HEK293 (cell line): ENCODE measurements at regions not wholly inside any gene's neighbourhood (a gene's known extent, or its start where the extent isn't known, plus 50 kb on each side); places are given as distances from the start of the nearest gene placed in this dataset.

ENCODE experiments used
- CTCF ChIA-PET: fragments of 350-600 bp; formaldehyde crosslinking; extraction: SDS; loops from one replicate; lab custom pipeline; 2021; ENCODE audit warnings: antibody characterized with exemption; lab: Yijun Ruan, JAX
- POLR2A ChIA-PET: fragments of 300-600 bp; formaldehyde crosslinking; extraction: SDS; loops from one replicate; lab custom pipeline; 2020; ENCODE audit warnings: antibody characterized with exemption, inconsistent platforms; lab: Yijun Ruan, JAX
- H3K27ac ChIP-seq: fragments of 200-500 bp; sonication (Bioruptor generic); 2 replicates; pipeline ENCODE4 v1.5.1; 2014; ENCODE audit warnings: low read depth, low read length, control low read depth, inconsistent platforms; ENCODE audit errors: extremely low read depth
- H3K36me3 ChIP-seq, 2 experiments: fragments of 200-500 bp in 1 of 2; sonication (Bioruptor generic) in 1 of 2; 1 replicate in 1 of 2; 2 replicates in 1 of 2; pipeline ENCODE4 v1.5.1; 2014 to 2017; ENCODE audit warnings: inconsistent platforms in 2 of 2, low read length in 2 of 2; ENCODE audit not compliant: control insufficient read depth in 2 of 2, insufficient read depth in 1 of 2
- H3K4me1 ChIP-seq: fragments of 200-500 bp; sonication (Bioruptor generic); 2 replicates; pipeline ENCODE4 v1.5.1; 2014; ENCODE audit warnings: mild to moderate bottlenecking, low read length, inconsistent platforms; ENCODE audit not compliant: control insufficient read depth, insufficient read depth
- H3K4me3 ChIP-seq: 2 replicates; pipeline ENCODE4 v1.5.1; 2011; ENCODE audit warnings: low read depth, mild to moderate bottlenecking, control low read depth, low read length, moderate library complexity
- H3K9me3 ChIP-seq: fragments of 200-500 bp; sonication (Bioruptor generic); 2 replicates; pipeline ENCODE4 v1.5.1; 2014; ENCODE audit warnings: low read depth, low read length, inconsistent platforms; ENCODE audit not compliant: control insufficient read depth, insufficient read depth
- AEBP2 ChIP-seq: fragments of 450-650 bp; formaldehyde crosslinking; IDR thresholded peaks from 2 replicates; pipeline ENCODE4 v1.5.1; 2016; ENCODE audit warnings: missing biosample characterization, missing genetic modification characterization, borderline replicate concordance
- GLI4 ChIP-seq: fragments of 450-650 bp; formaldehyde crosslinking; IDR thresholded peaks from 2 replicates; pipeline ENCODE4 v1.5.1; 2016; ENCODE audit warnings: missing biosample characterization, missing genetic modification characterization
- HOXA7 ChIP-seq: sonication (generic); formaldehyde crosslinking; IDR thresholded peaks from 2 replicates; pipeline ENCODE4 v1.8.1; 2022; ENCODE audit warnings: missing genetic modification reagents, borderline replicate concordance
- KLF8 ChIP-seq: fragments of 450-650 bp; formaldehyde crosslinking; IDR thresholded peaks from 2 replicates; pipeline ENCODE4 v1.5.1; 2016; ENCODE audit warnings: missing biosample characterization, missing genetic modification characterization
- KLF9 ChIP-seq: fragments of 450-650 bp; formaldehyde crosslinking; IDR thresholded peaks from 2 replicates; pipeline ENCODE4 v1.5.1; 2016; ENCODE audit warnings: missing biosample characterization, missing genetic modification characterization, low read depth
- OSR2 ChIP-seq: fragments of 450-650 bp; formaldehyde crosslinking; IDR thresholded peaks from 2 replicates; pipeline ENCODE4 v1.5.1; 2016; ENCODE audit warnings: missing biosample characterization, missing genetic modification characterization
- PRDM10 ChIP-seq: fragments of 450-650 bp; formaldehyde crosslinking; IDR thresholded peaks from 2 replicates; pipeline ENCODE4 v1.5.1; 2016; ENCODE audit warnings: missing biosample characterization, missing genetic modification characterization
- ZBTB10 ChIP-seq: fragments of 450-650 bp; formaldehyde crosslinking; IDR thresholded peaks from 2 replicates; pipeline ENCODE4 v1.5.1; 2016; ENCODE audit warnings: missing biosample characterization, missing genetic modification characterization
- ZFP41 ChIP-seq: fragments of 450-650 bp; formaldehyde crosslinking; IDR thresholded peaks from 2 replicates; pipeline ENCODE4 v1.5.1; 2016; ENCODE audit warnings: missing biosample characterization, missing genetic modification characterization, borderline replicate concordance
- ZNF133 ChIP-seq: fragments of 450-650 bp; formaldehyde crosslinking; IDR thresholded peaks from 2 replicates; pipeline ENCODE4 v1.5.1; 2016; ENCODE audit warnings: missing biosample characterization, missing genetic modification characterization
- ZNF148 ChIP-seq: fragments of 450-650 bp; formaldehyde crosslinking; IDR thresholded peaks from 2 replicates; pipeline ENCODE4 v1.5.0; 2017; ENCODE audit warnings: missing biosample characterization, missing genetic modification characterization, borderline replicate concordance
- ZNF174 ChIP-seq: fragments of 450-650 bp; formaldehyde crosslinking; IDR thresholded peaks from 2 replicates; pipeline ENCODE4 v1.5.0; 2017; ENCODE audit warnings: missing biosample characterization, mild to moderate bottlenecking, missing genetic modification characterization
- ZNF266 ChIP-seq: fragments of 450-650 bp; formaldehyde crosslinking; IDR thresholded peaks from 2 replicates; pipeline ENCODE4 v1.5.1; 2016; ENCODE audit warnings: missing biosample characterization, missing genetic modification characterization, low read depth
- ZNF350 ChIP-seq: fragments of 450-650 bp; formaldehyde crosslinking; IDR thresholded peaks from 2 replicates; pipeline ENCODE4 v1.5.0; 2017; ENCODE audit warnings: missing biosample characterization, mild to moderate bottlenecking, missing genetic modification characterization
- ZNF473 ChIP-seq: fragments of 450-650 bp; formaldehyde crosslinking; IDR thresholded peaks from 2 replicates; pipeline ENCODE4 v1.5.1; 2017; ENCODE audit warnings: missing biosample characterization, missing genetic modification characterization
- ZNF776 ChIP-seq: fragments of 450-650 bp; formaldehyde crosslinking; IDR thresholded peaks from 2 replicates; pipeline ENCODE4 v1.5.0; 2017; ENCODE audit warnings: missing biosample characterization, missing genetic modification characterization, borderline replicate concordance
- ZSCAN23 ChIP-seq: fragments of 450-650 bp; formaldehyde crosslinking; IDR thresholded peaks from 2 replicates; pipeline ENCODE4 v1.5.1; 2016; ENCODE audit warnings: missing biosample characterization, missing genetic modification characterization
- ZSCAN5A ChIP-seq: fragments of 450-650 bp; formaldehyde crosslinking; IDR thresholded peaks from 2 replicates; pipeline ENCODE4 v1.5.1; 2016; ENCODE audit warnings: missing biosample characterization, missing genetic modification characterization

- Histone ChIP-seq H3K4me3 (no peak overlapping the region), H3K27ac (no peak overlapping the region), H3K9me3 (no peaks in the 10 kb centered on the region), H3K4me1 (no peaks in the 10 kb centered on the region), H3K36me3 (no peaks in the 10 kb centered on the region)
- TF ChIP-seq ZSCAN5A (tag by site-specific recombination) (no peak), GLI4 (tag by site-specific recombination) (no peak), ZFP41 (tag by site-specific recombination) (no peak), ZNF350 (no peak), ZNF473 (tag by site-specific recombination) (no peak), ZBTB10 (no peak), ZNF776 (tag by site-specific recombination) (no peak), AEBP2 (tag by site-specific recombination) (no peak), ZNF133 (no peak), ZSCAN23 (tag by site-specific recombination) (no peak), OSR2 (tag by site-specific recombination) (no peak), ZNF174 (no peak), ZNF266 (tag by site-specific recombination) (no peak), KLF8 (tag by site-specific recombination) (no peak), ZNF148 (no peak), PRDM10 (tag by site-specific recombination) (no peak), KLF9 (tag by site-specific recombination) (no peak), HOXA7 (no peak)
- ChIA-PET CTCF (interaction anchor here (0.8 kb wide), 1 partner anchor 85 kb away, joined by 3 read pairs; no protein-coding TSS in a partner anchor), POLR2A (no interaction called here)
Observed at GRCh38 chr6:25138233-25138933, 140.8 kb upstream of the CARMIL1 start.
